A549 (cell line): ENCODE measurements at regions not wholly inside any gene's neighbourhood (a gene's known extent, or its start where the extent isn't known, plus 50 kb on each side); places are given as distances from the start of the nearest gene placed in this dataset.

Source experiments
- ATAC-seq, 2 experiments: fragments of 200-7000 bp in 1 of 2; fragments of >200 bp in 1 of 2; cut with Nextera tagmentation in 1 of 2; cut with Tn5 transposase in 1 of 2; 3 replicates each; pipeline versions ENCODE4 v1.8.0 to v1.9.1; 2018 to 2020; ENCODE audit warnings: mild to moderate bottlenecking in 1 of 2, moderate library complexity in 1 of 2
- CTCF ChIA-PET: fragments of 300-600 bp; sonication (Branson Sonifier 250); formaldehyde crosslinking; extraction: SDS; loops from one replicate; lab custom pipeline; 2021; ENCODE audit warnings: antibody characterized with exemption, inconsistent platforms; lab: Yijun Ruan, JAX
- POLR2A ChIA-PET: fragments of 350-600 bp; formaldehyde crosslinking; extraction: SDS; loops from one replicate; lab custom pipeline; 2021; ENCODE audit warnings: antibody characterized with exemption, inconsistent platforms; lab: Yijun Ruan, JAX
- DNase-seq, 2 experiments: peaks; one replicate each; pipeline versions ENCODE4 v3.0.0 to v3.0.0-alpha.2; 2011 to 2016; ENCODE audit warnings: low read depth in 1 of 2, low spot score in 1 of 2
- FAIRE-seq: peaks from 2 replicates; lab custom pipeline; 2011; peaks lifted over from hg19 to GRCh38; lab: Jason Lieb, UNC
- H3K27ac ChIP-seq, 2 experiments: fragments of >200 bp; sonication (Bioruptor Twin); formaldehyde crosslinking; 3 replicates each; pipeline ENCODE4 v1.5.1; 2016 to 2017
- H3K4me1 ChIP-seq: fragments of >200 bp; sonication (Bioruptor Twin); formaldehyde crosslinking; 3 replicates; pipeline ENCODE4 v1.6.1; 2016
- H3K4me2 ChIP-seq: fragments of >200 bp; sonication (Bioruptor Twin); formaldehyde crosslinking; 3 replicates; pipeline ENCODE4 v1.6.1; 2016
- H3K4me3 ChIP-seq: fragments of >200 bp; sonication (Bioruptor Twin); formaldehyde crosslinking; 3 replicates; pipeline ENCODE4 v1.5.1; 2016
- H3K9me3 ChIP-seq: fragments of >200 bp; sonication (Bioruptor Twin); formaldehyde crosslinking; 3 replicates; pipeline ENCODE4 v1.6.1; 2016
- BCL3 ChIP-seq: fragments of >200 bp; sonication (Bioruptor Twin); formaldehyde crosslinking; IDR thresholded peaks from 3 replicates; pipeline ENCODE4 v1.6.1; 2016
- CBX2 ChIP-seq: fragments of 200-600 bp; sonication (generic); IDR thresholded peaks from 2 replicates; pipeline ENCODE4 v1.6.1; 2016; ENCODE audit warnings: low read depth, mild to moderate bottlenecking, borderline replicate concordance
- CEBPB ChIP-seq, 2 experiments: fragments of >200 bp in 1 of 2; sonication (Bioruptor Twin) in 1 of 2; formaldehyde crosslinking in 1 of 2; IDR thresholded peaks; 2 replicates each; pipeline ENCODE4 v1.6.1; 2012 to 2016
- CHD2 ChIP-seq: fragments of 150-350 bp; IDR thresholded peaks from 2 replicates; pipeline ENCODE4 v1.6.1; 2014; ENCODE audit warnings: low read length; ENCODE audit not compliant: partially characterized antibody
- E2F6 ChIP-seq: IDR thresholded peaks from 2 replicates; pipeline ENCODE4 v1.6.1; 2012; ENCODE audit warnings: low read depth, borderline replicate concordance
- FOSB ChIP-seq: fragments of 250-450 bp; sonication (Bioruptor Pico); IDR thresholded peaks from 2 replicates; pipeline ENCODE4 v1.5.0; 2020; ENCODE audit warnings: mild to moderate bottlenecking, moderate library complexity
- FOSL2 ChIP-seq, 2 experiments: fragments of 450-650 bp in 1 of 2; fragments of >200 bp in 1 of 2; sonication (Bioruptor Twin) in 1 of 2; formaldehyde crosslinking; IDR thresholded peaks; 2 replicates each; pipeline versions ENCODE4 v1.5.0 to v1.6.1; 2016 to 2020; ENCODE audit warnings: mild to moderate bottlenecking in 1 of 2, moderate library complexity in 1 of 2
- GATA3 ChIP-seq: IDR thresholded peaks from 2 replicates; pipeline ENCODE4 v1.6.1; 2012; ENCODE audit warnings: borderline replicate concordance
- HDAC2 ChIP-seq: fragments of 200-600 bp; sonication (generic); IDR thresholded peaks from 2 replicates; pipeline ENCODE4 v1.6.1; 2016
- HES2 ChIP-seq: fragments of >200 bp; sonication (Bioruptor Twin); formaldehyde crosslinking; IDR thresholded peaks from 2 replicates; pipeline ENCODE4 v1.6.1; 2016
- HEYL ChIP-seq: fragments of 250-450 bp; sonication (Bioruptor Pico); IDR thresholded peaks from 2 replicates; pipeline ENCODE4 v1.8.0; 2021; ENCODE audit warnings: mild to moderate bottlenecking, moderate library complexity
- HMGXB4 ChIP-seq: fragments of 250-450 bp; sonication (Bioruptor Pico); IDR thresholded peaks from 2 replicates; pipeline ENCODE4 v1.5.0; 2021; ENCODE audit warnings: mild to moderate bottlenecking, moderate library complexity, borderline replicate concordance
- HOXA7 ChIP-seq: fragments of 250-450 bp; sonication (Bioruptor Pico); IDR thresholded peaks from 2 replicates; pipeline ENCODE4 v1.5.0; 2020; ENCODE audit warnings: mild to moderate bottlenecking, moderate library complexity
- HOXB13 ChIP-seq: fragments of 250-450 bp; sonication (Bioruptor Pico); IDR thresholded peaks from 2 replicates; pipeline ENCODE4 v1.5.0; 2020; ENCODE audit warnings: low read depth, mild to moderate bottlenecking, moderate library complexity
- JUN ChIP-seq, 2 experiments: fragments of >200 bp; sonication (Bioruptor Twin); formaldehyde crosslinking; IDR thresholded peaks; 2 replicates in 1 of 2; 3 replicates in 1 of 2; pipeline ENCODE4 v1.6.1; 2016 to 2017
- KDM5A ChIP-seq: fragments of 200-600 bp; sonication (generic); IDR thresholded peaks from 2 replicates; pipeline ENCODE4 v1.6.1; 2016; ENCODE audit warnings: antibody characterized with exemption, mild to moderate bottlenecking
- MAFK ChIP-seq: fragments of 450-650 bp; IDR thresholded peaks from 2 replicates; pipeline ENCODE4 v1.6.1; 2014; ENCODE audit not compliant: partially characterized antibody
- NFE2L2 ChIP-seq: fragments of 150-350 bp; conservative IDR thresholded peaks from 2 replicates; pipeline ENCODE4 v1.6.1; 2014; ENCODE audit warnings: low read length
- NR3C1 ChIP-seq: fragments of >200 bp; sonication (Bioruptor Twin); formaldehyde crosslinking; IDR thresholded peaks from 3 replicates; pipeline ENCODE4 v1.6.1; 2017
- PHF8 ChIP-seq: fragments of 200-600 bp; sonication (generic); IDR thresholded peaks from 2 replicates; pipeline ENCODE4 v1.6.1; 2016; ENCODE audit warnings: low read depth, mild to moderate bottlenecking, antibody characterized with exemption, moderate library complexity, borderline replicate concordance
- POLR2AphosphoS2 ChIP-seq: conservative IDR thresholded peaks from 2 replicates; pipeline ENCODE4 v1.6.1; 2012; ENCODE audit warnings: low read length, improper control_type of control experiment, inconsistent platforms
- RAD21 ChIP-seq, 2 experiments: fragments of >200 bp in 1 of 2; sonication (Bioruptor Twin) in 1 of 2; formaldehyde crosslinking in 1 of 2; IDR thresholded peaks in 1 of 2; conservative IDR thresholded peaks in 1 of 2; 2 replicates in 1 of 2; 3 replicates in 1 of 2; pipeline ENCODE4 v1.6.1; 2012 to 2018; ENCODE audit warnings: inconsistent platforms in 1 of 2
- RARB ChIP-seq: fragments of 250-450 bp; sonication (Bioruptor Pico); IDR thresholded peaks from 2 replicates; pipeline ENCODE4 v1.8.0; 2021; ENCODE audit warnings: mild to moderate bottlenecking, moderate library complexity
- RCOR1 ChIP-seq: fragments of 150-350 bp; IDR thresholded peaks from 2 replicates; pipeline ENCODE4 v1.6.1; 2014; ENCODE audit warnings: antibody characterized with exemption, low read length, low read depth
- TFCP2L1 ChIP-seq: fragments of 250-450 bp; sonication (Bioruptor Pico); IDR thresholded peaks from 2 replicates; pipeline ENCODE4 v1.5.0; 2021; ENCODE audit warnings: mild to moderate bottlenecking
- USF2 ChIP-seq: fragments of 450-650 bp; IDR thresholded peaks from 2 replicates; pipeline ENCODE4 v1.6.1; 2014; ENCODE audit warnings: antibody characterized with exemption
- ZC3H11A ChIP-seq: fragments of 450-650 bp; IDR thresholded peaks from 2 replicates; pipeline ENCODE4 v1.6.1; 2014; ENCODE audit warnings: antibody characterized with exemption, mild to moderate bottlenecking
- ZFP36 ChIP-seq: fragments of 450-650 bp; IDR thresholded peaks from 2 replicates; pipeline ENCODE4 v1.6.1; 2014; ENCODE audit warnings: borderline replicate concordance; ENCODE audit not compliant: partially characterized antibody
- ZSCAN20 ChIP-seq: fragments of 250-450 bp; sonication (Bioruptor Pico); IDR thresholded peaks from 2 replicates; pipeline ENCODE4 v1.8.0; 2022; ENCODE audit warnings: mild to moderate bottlenecking, moderate library complexity
- WGBS: methylation state at CpG from one replicate; pipeline ENCODE4 v1.1.6; 2017; ENCODE audit errors: missing lambda C conversion rate; 5-methylcytosine and 5-hydroxymethylcytosine counted together

- Histone ChIP-seq H3K4me3 (no peak overlapping the region), H3K4me1 (no peaks in the 10 kb centered on the region), H3K4me2 (no peak overlapping the region), H3K9me3 (no peaks in the 10 kb centered on the region), H3K27ac (no peak overlapping the region)
- CTCF ChIA-PET, result no interaction called here
- no peak for TF ChIP-seq TFCP2L1 (CRISPR knock-in tag)
- TF ChIP-seq NFE2L2, result no peak
- TF ChIP-seq HDAC2, result no peak
- TF ChIP-seq PHF8, result no peak
- no peak for TF ChIP-seq FOSL2 (IDR thresholded peaks at IDR 0.05)
- no peak for TF ChIP-seq FOSL2 (CRISPR knock-in tag; IDR thresholded peaks at IDR 0.05)
- no peak for TF ChIP-seq JUN (IDR thresholded peaks at IDR 0.05)
- TF ChIP-seq MAFK, result no peak
- TF ChIP-seq ZFP36, result no peak
- TF ChIP-seq POLR2AphosphoS2, result no peak
- no peak for TF ChIP-seq RAD21 (conservative IDR thresholded peaks at IDR 0.05 in 1 of 2, IDR thresholded peaks at IDR 0.05 in 1 of 2)
- no peak for ATAC-seq
- DNase-seq, result no peak
- WGBS, result 2% methylated on average over 2 of the region's 2 CpGs
- FAIRE-seq, result no peak
- POLR2A ChIA-PET, result no interaction called here
Observed at GRCh38 chr4:17170131-17170530, 271.7 kb upstream of the LDB2 start.

GRCh38 chr4:17169699-17170098, 271.3 kb upstream of the LDB2 start:
- Histone ChIP-seq H3K9me3 (no peaks in the 10 kb centered on the region), H3K4me1 (no peaks in the 10 kb centered on the region), H3K4me2 (no peak overlapping the region), H3K27ac (no peak overlapping the region), H3K4me3 (no peak overlapping the region)
- WGBS, result 8% methylated on average over 1 of the region's 1 CpG
- ATAC-seq, result no peak
- TF ChIP-seq HOXA7 (CRISPR knock-in tag), result no peak
- TF ChIP-seq E2F6, result no peak
- TF ChIP-seq HMGXB4 (CRISPR knock-in tag), result no peak
- TF ChIP-seq FOSB, result no peak
- no peak for TF ChIP-seq PHF8
- TF ChIP-seq HES2, result no peak
- no peak for TF ChIP-seq ZFP36
- no peak for TF ChIP-seq RARB
- no peak for TF ChIP-seq NR3C1
- no peak for TF ChIP-seq BCL3
- no peak for TF ChIP-seq HOXB13 (CRISPR knock-in tag)
- TF ChIP-seq ZC3H11A, result no peak
- TF ChIP-seq CBX2, result no peak
- no peak for TF ChIP-seq CEBPB (IDR thresholded peaks at IDR 0.05)
- TF ChIP-seq CHD2, result no peak
- CTCF ChIA-PET, result no interaction called here
- FAIRE-seq, result no peak
- POLR2A ChIA-PET, result no interaction called here
- DNase-seq, result no peak

GRCh38 chr4:17168571-17168970, 270.1 kb upstream of the LDB2 start:
- no peak for FAIRE-seq
- TF ChIP-seq USF2 (no peak), RCOR1 (no peak), PHF8 (no peak), HEYL (CRISPR knock-in tag) (no peak), KDM5A (no peak), NR3C1 (no peak), GATA3 (no peak), HOXB13 (CRISPR knock-in tag) (no peak), FOSB (no peak), ZC3H11A (no peak), HDAC2 (no peak), ZSCAN20 (CRISPR knock-in tag) (no peak)
- no peaks in the 10 kb centered on the region for H3K4me1 ChIP-seq
- CTCF ChIA-PET, result no interaction called here
- no peak for ATAC-seq
- POLR2A ChIA-PET, result no interaction called here
- H3K4me2 ChIP-seq, result no peak overlapping the region
- no peak overlapping the region for H3K4me3 ChIP-seq
- 0% methylated on average over 1 of the region's 1 CpG for WGBS
- H3K9me3 ChIP-seq, result no peaks in the 10 kb centered on the region
- no peak overlapping the region for H3K27ac ChIP-seq
- DNase-seq, result no peak
